MM.1S (cell line): ENCODE measurements at regions not wholly inside any gene's neighbourhood (a gene's known extent, or its start where the extent isn't known, plus 50 kb on each side); places are given as distances from the start of the nearest gene placed in this dataset.

Experiments
- CTCF ChIP-seq: fragments of 300-600 bp; sonication (generic); IDR thresholded peaks from 2 replicates; pipeline ENCODE4 v1.5.1; 2016; ENCODE audit warnings: antibody characterized with exemption, low read length, mixed read lengths
- EZH2 ChIP-seq: fragments of 300-600 bp; sonication (generic); optimal IDR thresholded peaks from 2 replicates; pipeline ENCODE3; 2017; ENCODE audit warnings: low read depth, mild to moderate bottlenecking, antibody characterized with exemption, low read length, mixed read lengths
- EZH2phosphoT487 ChIP-seq: fragments of 300-600 bp; sonication (generic); IDR thresholded peaks from 2 replicates; pipeline ENCODE4 v1.6.1; 2018; ENCODE audit warnings: antibody characterized with exemption, low read length

DNA sequence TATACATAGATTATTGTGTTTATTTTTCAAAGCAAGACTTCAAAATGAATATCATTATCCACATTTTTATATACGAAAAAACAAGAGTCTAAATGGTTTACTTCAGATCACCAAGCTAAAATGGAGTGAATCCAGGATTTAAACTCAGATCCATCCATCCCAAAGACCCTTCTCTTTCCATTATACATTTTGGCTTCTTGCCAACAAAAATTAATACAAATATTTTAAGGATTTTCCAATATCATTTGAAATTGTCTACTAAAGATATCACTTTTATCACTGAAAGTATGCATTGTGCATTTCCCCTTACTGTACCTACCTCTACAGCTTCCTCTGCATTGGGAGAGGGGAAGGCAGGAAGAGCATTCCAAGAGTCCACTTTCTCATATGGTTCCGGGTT, 541.2 kb downstream of the RPS29 start:
- TF ChIP-seq CTCF (no peak), EZH2 (no peak), EZH2phosphoT487 (no peak)
